Vagina (tissue), 2 donors: ENCODE measurements at regions not wholly inside any gene's neighbourhood (a gene's known extent, or its start where the extent isn't known, plus 50 kb on each side); places are given as distances from the start of the nearest gene placed in this dataset.

Source experiments
- DNase-seq, 2 donors: peaks; one replicate each; pipeline ENCODE4 v3.0.0-alpha.2; 2017; ENCODE audit errors: extremely low spot score in 2 of 2
- H3K27ac ChIP-seq: fragments of 200-600 bp; sonication (generic); one replicate; pipeline ENCODE4 v1.5.1; 2019
- H3K27me3 ChIP-seq: fragments of 200-600 bp; sonication (generic); one replicate; pipeline ENCODE4 v1.5.1; 2019
- H3K36me3 ChIP-seq, 2 donors: fragments of 200-600 bp; sonication (generic); one replicate each; pipeline ENCODE4 v1.5.1; 2017 to 2019
- H3K4me1 ChIP-seq: fragments of 200-600 bp; sonication (generic); one replicate; pipeline ENCODE4 v1.5.1; 2019
- H3K4me3 ChIP-seq, 2 donors: fragments of 200-600 bp; sonication (generic); 1 replicate in 1 of 2; 2 replicates in 1 of 2; pipeline ENCODE4 v1.5.1; 2016 to 2019
- H3K9me3 ChIP-seq: fragments of 200-600 bp; sonication (generic); one replicate; pipeline ENCODE4 v1.5.1; 2019
- CTCF ChIP-seq, 3 experiments: fragments of 450-650 bp in 2 of 3; fragments of 200-600 bp in 1 of 3; sonication (generic) in 1 of 3; IDR thresholded peaks; one replicate each; pipeline ENCODE4 v1.5.1; 2017 to 2019; ENCODE audit warnings: antibody characterized with exemption in 3 of 3, mild to moderate bottlenecking in 2 of 3, moderate library complexity in 2 of 3
- POLR2A ChIP-seq, 2 donors: fragments of 450-650 bp; IDR thresholded peaks; one replicate each; pipeline ENCODE4 v1.6.1; 2017; ENCODE audit warnings: antibody characterized with exemption in 2 of 2, mild to moderate bottlenecking in 2 of 2, moderate library complexity in 2 of 2
- POLR2AphosphoS5 ChIP-seq, 2 donors: sonication (generic); formaldehyde crosslinking; IDR thresholded peaks; one replicate each; pipeline ENCODE4 v1.9.0; 2017; ENCODE audit warnings: antibody characterized with exemption in 2 of 2, mild to moderate bottlenecking in 2 of 2, low read depth in 1 of 2; ENCODE audit not compliant: insufficient read depth in 1 of 2
- intact Hi-C: fragments of 100-400 bp; cut with DNase I; formaldehyde crosslinking; loops from one replicate; pipeline ENCODE4 v1.15.1; 2023

- no peaks in the 10 kb centered on the region for H3K36me3 ChIP-seq
- no peak for TF ChIP-seq POLR2AphosphoS5 (IDR thresholded peaks at IDR 0.05; ENCODE audit: insufficient read depth in 1 of 2, low read depth in 1 of 2)
- no peak for TF ChIP-seq POLR2A (IDR thresholded peaks at IDR 0.05)
- no peak for TF ChIP-seq CTCF (IDR thresholded peaks at IDR 0.05)
- H3K4me3 ChIP-seq: no peak overlapping the region
- no peaks in the 10 kb centered on the region for H3K9me3 ChIP-seq
- H3K4me1 ChIP-seq: peaks cover 16% of the 10 kb centered on the region
- peak in 1 of 2 donors; percentile 80 for DNase-seq
- H3K27me3 ChIP-seq: no peaks in the 10 kb centered on the region
- peak overlapping the region; percentile 30 for H3K27ac ChIP-seq
- intact Hi-C loops: no loop called here
Measured at GRCh38 chr5:1975406-1975715, 92.6 kb upstream of the IRX4 start.

- H3K4me1 ChIP-seq: peaks cover 16% of the 10 kb centered on the region
- peak overlapping the region; percentile 30 for H3K27ac ChIP-seq
- no peaks in the 10 kb centered on the region for H3K27me3 ChIP-seq
- H3K4me3 ChIP-seq: no peak overlapping the region
- H3K36me3 ChIP-seq: no peaks in the 10 kb centered on the region
- no peak for TF ChIP-seq POLR2A (IDR thresholded peaks at IDR 0.05)
- no peak for TF ChIP-seq CTCF (IDR thresholded peaks at IDR 0.05)
- TF ChIP-seq POLR2AphosphoS5 (IDR thresholded peaks at IDR 0.05; ENCODE audit: insufficient read depth in 1 of 2, low read depth in 1 of 2): no peak
- DNase-seq: peak; percentile 79 to 86
- intact Hi-C loops: no loop called here
- H3K9me3 ChIP-seq: no peaks in the 10 kb centered on the region
Measured at GRCh38 chr5:1974501-1975405, 92.0 kb upstream of the IRX4 start.

- TF ChIP-seq CTCF (IDR thresholded peaks at IDR 0.05) (no peak), POLR2A (IDR thresholded peaks at IDR 0.05) (no peak), POLR2AphosphoS5 (IDR thresholded peaks at IDR 0.05; ENCODE audit: insufficient read depth in 1 of 2, low read depth in 1 of 2) (no peak)
- Histone ChIP-seq H3K4me3 (no peak overlapping the region), H3K27me3 (no peaks in the 10 kb centered on the region), H3K4me1 (peaks cover 16% of the 10 kb centered on the region), H3K36me3 (no peaks in the 10 kb centered on the region), H3K9me3 (no peaks in the 10 kb centered on the region), H3K27ac (peak overlapping the region; percentile 49)
- intact Hi-C loops: no loop called here
- DNase-seq: no peak
Measured at GRCh38 chr5:1974081-1974480, 91.4 kb upstream of the IRX4 start.

- Histone ChIP-seq H3K27ac (peak overlapping the region; percentile 49), H3K4me1 (peaks cover 16% of the 10 kb centered on the region), H3K9me3 (no peaks in the 10 kb centered on the region), H3K4me3 (no peak overlapping the region), H3K36me3 (no peaks in the 10 kb centered on the region), H3K27me3 (no peaks in the 10 kb centered on the region)
- peak; percentile 49 to 67 for TF ChIP-seq POLR2AphosphoS5 (IDR thresholded peaks at IDR 0.05; ENCODE audit: insufficient read depth in 1 of 2, low read depth in 1 of 2)
- TF ChIP-seq POLR2A (IDR thresholded peaks at IDR 0.05): no peak
- intact Hi-C loops: no loop called here
- DNase-seq: peak in 1 of 2 donors; percentile 87
Measured at GRCh38 chr5:1973391-1974013, 90.8 kb upstream of the IRX4 start.

GRCh38 chr5:1971944-1972343, 89.2 kb upstream of the IRX4 start:
- Histone ChIP-seq H3K9me3 (no peaks in the 10 kb centered on the region), H3K27ac (no peak overlapping the region), H3K27me3 (no peaks in the 10 kb centered on the region), H3K4me1 (peaks cover 16% of the 10 kb centered on the region), H3K36me3 (no peaks in the 10 kb centered on the region), H3K4me3 (no peak overlapping the region)
- no peak for TF ChIP-seq POLR2A (IDR thresholded peaks at IDR 0.05)
- intact Hi-C loops: no loop called here
- peak in 1 of 2 donors; percentile 29 for DNase-seq

- Histone ChIP-seq H3K4me1 (peaks cover 8% of the 10 kb centered on the region), H3K27ac (no peak overlapping the region), H3K36me3 (no peaks in the 10 kb centered on the region), H3K9me3 (no peaks in the 10 kb centered on the region), H3K27me3 (no peaks in the 10 kb centered on the region), H3K4me3 (no peak overlapping the region)
- DNase-seq: peak in 1 of 2 donors; percentile 87
- TF ChIP-seq POLR2A (IDR thresholded peaks at IDR 0.05) (no peak), CTCF (IDR thresholded peaks at IDR 0.05) (no peak), POLR2AphosphoS5 (IDR thresholded peaks at IDR 0.05; ENCODE audit: insufficient read depth in 1 of 2, low read depth in 1 of 2) (no peak)
- intact Hi-C loops: no loop called here
Measured at GRCh38 chr5:1967736-1968135, 85.0 kb upstream of the IRX4 start.
